NB4 (cell line): ENCODE measurements at regions not wholly inside any gene's neighbourhood (a gene's known extent, or its start where the extent isn't known, plus 50 kb on each side); places are given as distances from the start of the nearest gene placed in this dataset.

Source experiments
- CTCF ChIP-seq: IDR thresholded peaks from one replicate; pipeline ENCODE4 v1.5.1; 2012; ENCODE audit warnings: low read depth, low read length
- MAX ChIP-seq: IDR thresholded peaks from 2 replicates; pipeline ENCODE4 v1.6.1; 2011; ENCODE audit warnings: low read depth, low read length
- MYC ChIP-seq: IDR thresholded peaks from 2 replicates; pipeline ENCODE4 v1.6.1; 2011; ENCODE audit warnings: low read depth, low read length
- POLR2A ChIP-seq: IDR thresholded peaks from 2 replicates; pipeline ENCODE4 v1.6.1; 2011; ENCODE audit warnings: mild to moderate bottlenecking; ENCODE audit not compliant: insufficient read length; ENCODE audit errors: extremely low read depth

DNA sequence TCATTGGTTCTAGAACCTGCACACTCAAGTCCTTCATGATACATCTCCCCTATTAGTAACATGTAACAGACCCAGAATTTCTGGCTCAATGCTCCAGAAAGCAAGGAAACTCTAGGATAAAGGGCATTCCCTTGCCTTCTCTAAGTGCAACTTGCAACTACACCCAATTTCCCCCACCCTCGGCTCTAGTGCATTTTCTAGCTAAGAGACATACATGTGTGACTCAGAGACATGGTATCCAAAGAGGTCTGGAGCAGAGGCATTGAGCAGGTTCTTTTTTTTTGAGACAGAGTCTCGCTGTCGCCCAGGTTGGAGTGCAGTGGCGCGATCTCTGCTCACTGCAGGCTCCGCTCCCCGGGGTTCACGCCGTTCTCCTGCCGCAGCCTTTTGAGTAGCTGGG lies 132.9 kb downstream of the ZC3H11B start:
- TF ChIP-seq CTCF, result no peak
- no peak for TF ChIP-seq POLR2A
- no peak for TF ChIP-seq MAX
- no peak for TF ChIP-seq MYC
